LNCaP clone FGC (cell line): ENCODE measurements at regions not wholly inside any gene's neighbourhood (a gene's known extent, or its start where the extent isn't known, plus 50 kb on each side); places are given as distances from the start of the nearest gene placed in this dataset.

ENCODE experiments used
- DNase-seq: peaks from one replicate; pipeline ENCODE4 v3.0.0-alpha.2; 2011; ENCODE audit warnings: low read depth
- H3K4me3 ChIP-seq: 2 replicates; pipeline ENCODE4 v1.5.1; 2011; ENCODE audit warnings: mild to moderate bottlenecking, low read depth, low read length, control low read depth
- TF ChIP-seq, protein P1 (sequence below): IDR thresholded peaks from 2 replicates; pipeline ENCODE4 v1.5.1; 2012; ENCODE audit warnings: mild to moderate bottlenecking; ENCODE audit not compliant: control insufficient read depth, insufficient read depth; ENCODE audit errors: extremely low read depth

DNA sequence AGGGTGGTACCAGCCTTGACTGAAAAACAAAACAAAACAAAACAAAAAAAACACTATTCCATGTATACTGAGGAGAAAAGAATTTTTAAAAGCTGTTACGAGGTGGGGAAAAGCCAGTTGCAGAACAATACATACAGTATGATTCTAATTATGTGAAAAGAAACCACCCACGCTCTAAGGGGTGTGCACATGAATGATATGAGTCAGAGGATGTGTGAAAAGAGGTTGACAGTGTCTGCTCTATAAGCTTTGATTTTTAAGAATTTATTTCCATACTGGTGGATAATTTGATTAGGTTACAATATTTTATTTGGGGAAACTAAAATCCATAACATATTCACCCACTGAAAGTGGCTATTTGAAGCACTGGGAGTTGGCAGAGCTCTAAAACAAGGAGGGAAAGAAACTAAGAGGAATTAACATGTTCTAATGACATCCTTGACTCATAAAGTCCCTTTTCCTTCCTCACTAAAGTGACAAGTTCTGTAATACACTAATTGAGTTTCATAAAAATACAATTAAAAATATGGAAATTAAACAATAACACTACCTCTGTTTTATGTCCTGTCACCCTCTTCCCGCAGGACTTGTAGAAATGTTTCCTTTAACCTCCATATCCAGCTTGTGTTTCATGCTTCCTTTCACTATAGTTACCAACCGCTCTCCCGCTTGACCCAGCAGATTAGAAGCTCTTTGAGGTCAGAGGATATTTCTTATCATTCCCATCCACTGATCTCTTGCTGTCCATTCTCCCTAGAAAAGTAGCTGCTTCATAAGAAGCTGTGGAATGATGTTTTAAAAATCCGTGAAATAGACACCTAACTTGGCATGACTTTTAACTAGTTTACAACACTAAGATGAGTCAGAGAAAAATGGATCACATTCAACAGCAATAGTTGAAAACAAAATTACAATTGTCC, 118.6 kb upstream of the CCDC28A start:
- no peak for DNase-seq
- H3K4me3 ChIP-seq: no peak overlapping the region
- TF ChIP-seq, protein P1, sequence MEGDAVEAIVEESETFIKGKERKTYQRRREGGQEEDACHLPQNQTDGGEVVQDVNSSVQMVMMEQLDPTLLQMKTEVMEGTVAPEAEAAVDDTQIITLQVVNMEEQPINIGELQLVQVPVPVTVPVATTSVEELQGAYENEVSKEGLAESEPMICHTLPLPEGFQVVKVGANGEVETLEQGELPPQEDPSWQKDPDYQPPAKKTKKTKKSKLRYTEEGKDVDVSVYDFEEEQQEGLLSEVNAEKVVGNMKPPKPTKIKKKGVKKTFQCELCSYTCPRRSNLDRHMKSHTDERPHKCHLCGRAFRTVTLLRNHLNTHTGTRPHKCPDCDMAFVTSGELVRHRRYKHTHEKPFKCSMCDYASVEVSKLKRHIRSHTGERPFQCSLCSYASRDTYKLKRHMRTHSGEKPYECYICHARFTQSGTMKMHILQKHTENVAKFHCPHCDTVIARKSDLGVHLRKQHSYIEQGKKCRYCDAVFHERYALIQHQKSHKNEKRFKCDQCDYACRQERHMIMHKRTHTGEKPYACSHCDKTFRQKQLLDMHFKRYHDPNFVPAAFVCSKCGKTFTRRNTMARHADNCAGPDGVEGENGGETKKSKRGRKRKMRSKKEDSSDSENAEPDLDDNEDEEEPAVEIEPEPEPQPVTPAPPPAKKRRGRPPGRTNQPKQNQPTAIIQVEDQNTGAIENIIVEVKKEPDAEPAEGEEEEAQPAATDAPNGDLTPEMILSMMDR: no peak

DNA sequence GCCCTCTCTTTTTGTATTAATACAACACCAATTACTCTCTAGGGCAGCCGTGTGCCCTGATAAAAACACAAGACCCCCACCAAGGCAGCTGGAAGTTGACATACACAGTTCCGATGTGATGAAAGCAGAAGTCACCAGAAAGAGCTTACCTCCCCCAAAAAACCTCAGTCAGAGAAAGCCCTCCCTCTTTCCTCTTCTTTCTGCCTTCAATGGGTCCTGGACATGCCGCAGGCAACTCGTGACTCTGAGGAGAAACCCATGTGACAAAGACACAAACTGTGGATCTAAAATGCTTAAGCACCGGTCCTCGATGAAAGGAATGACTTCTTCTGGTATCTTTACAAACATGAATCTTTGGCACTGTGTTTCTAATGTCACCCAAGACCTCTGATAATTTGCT, 117.7 kb upstream of the CCDC28A start:
- TF ChIP-seq, protein P1: no peak
- H3K4me3 ChIP-seq: no peak overlapping the region
- DNase-seq: no peak

DNA sequence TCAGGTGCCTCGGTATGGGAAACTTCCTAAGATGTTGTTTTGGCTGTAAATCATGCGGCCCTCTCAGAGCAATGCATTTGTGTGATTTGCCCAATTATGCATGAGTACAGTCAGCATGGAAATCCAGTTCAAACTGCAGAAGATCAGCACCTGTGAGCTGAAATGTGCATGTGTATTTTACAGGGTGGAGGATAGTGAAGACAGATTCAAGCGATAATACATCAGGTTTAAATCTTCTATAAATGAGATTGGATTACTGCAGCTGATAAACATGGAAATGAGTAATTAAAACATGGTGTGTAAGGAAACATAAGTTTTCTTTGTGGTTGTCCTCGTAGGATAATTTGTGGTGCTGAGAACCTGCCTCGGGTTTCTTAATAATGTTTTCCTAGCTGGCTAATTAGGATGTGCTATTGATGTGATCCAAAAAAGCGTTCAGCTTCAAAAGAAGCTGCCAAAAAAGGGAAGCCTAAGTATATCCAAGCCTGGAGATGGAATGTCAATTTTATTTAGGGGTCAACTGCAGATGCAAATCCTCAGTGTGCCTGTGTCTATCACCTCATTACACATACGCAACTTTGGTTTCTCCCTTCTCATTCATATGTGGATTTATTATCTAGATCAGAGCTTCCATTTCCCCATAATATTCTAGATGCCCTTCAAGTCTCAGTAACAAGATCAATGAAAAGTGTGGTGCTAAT, 117.1 kb upstream of the CCDC28A start:
- no peak overlapping the region for H3K4me3 ChIP-seq
- no peak for DNase-seq
- TF ChIP-seq, protein P1: no peak

DNA sequence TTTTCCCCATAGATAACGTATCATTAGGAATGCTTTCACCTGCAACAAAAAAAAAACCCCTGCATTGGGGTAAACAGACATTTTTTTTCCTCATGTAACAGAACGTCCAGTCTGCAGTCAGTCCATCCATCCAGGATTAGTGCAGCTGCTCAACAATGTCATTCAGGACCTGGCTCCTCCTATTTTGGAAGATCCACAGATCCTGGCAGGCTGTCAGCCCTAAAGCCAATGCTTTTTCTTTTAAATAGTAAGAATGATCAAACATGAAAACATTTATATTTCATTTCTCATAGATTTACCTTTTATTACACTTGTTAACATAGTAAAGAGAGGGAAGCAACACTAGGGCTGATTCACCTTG, 116.5 kb upstream of the CCDC28A start:
- DNase-seq: no peak
- TF ChIP-seq, protein P1: no peak
- no peak overlapping the region for H3K4me3 ChIP-seq

DNA sequence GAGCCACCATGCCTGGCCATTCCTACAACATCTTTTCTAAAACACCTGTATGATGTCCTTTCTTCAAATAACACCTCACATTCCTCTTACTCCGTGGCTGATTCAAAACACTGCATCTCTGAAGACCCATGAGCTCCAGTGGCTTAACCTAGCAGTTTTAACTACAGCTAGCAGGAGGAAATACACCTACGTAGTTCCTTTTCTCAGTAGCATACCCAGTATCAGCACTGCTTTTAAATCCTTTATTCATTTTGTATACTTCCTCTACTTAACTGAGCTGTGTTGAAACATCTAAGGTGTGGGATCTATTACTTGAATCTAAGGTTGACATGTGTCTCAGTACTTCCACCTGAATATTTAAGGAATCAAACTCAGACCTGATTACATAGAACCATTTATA, 113.6 kb upstream of the CCDC28A start:
- no peak for DNase-seq
- H3K4me3 ChIP-seq: no peak overlapping the region
- TF ChIP-seq, protein P1: no peak

DNA sequence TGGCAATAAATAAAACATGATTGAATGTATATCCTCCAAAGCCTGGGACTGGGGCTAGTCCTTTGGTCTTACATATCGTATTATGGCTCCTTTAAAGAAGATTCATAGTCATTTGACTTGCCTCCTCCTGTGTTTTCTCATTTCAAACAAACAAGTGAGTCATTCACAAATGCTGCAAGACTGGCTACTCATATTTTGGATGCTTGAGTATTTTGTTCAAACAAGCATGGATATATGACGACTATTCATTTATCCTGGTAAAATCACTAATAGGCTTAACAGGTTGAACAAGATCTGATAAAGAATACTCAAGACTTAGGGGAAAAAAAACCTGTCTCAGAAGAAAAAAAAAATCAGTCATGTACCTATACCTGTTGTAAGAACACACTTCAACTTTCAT, 111.1 kb upstream of the CCDC28A start:
- no peak overlapping the region for H3K4me3 ChIP-seq
- TF ChIP-seq, protein P1: no peak
- DNase-seq: peak; percentile 77
